ENCODE measurements at regions not wholly inside any gene's neighbourhood (a gene's known extent, or its start where the extent isn't known, plus 50 kb on each side); places are given as distances from the start of the nearest gene placed in this dataset.

DNA sequence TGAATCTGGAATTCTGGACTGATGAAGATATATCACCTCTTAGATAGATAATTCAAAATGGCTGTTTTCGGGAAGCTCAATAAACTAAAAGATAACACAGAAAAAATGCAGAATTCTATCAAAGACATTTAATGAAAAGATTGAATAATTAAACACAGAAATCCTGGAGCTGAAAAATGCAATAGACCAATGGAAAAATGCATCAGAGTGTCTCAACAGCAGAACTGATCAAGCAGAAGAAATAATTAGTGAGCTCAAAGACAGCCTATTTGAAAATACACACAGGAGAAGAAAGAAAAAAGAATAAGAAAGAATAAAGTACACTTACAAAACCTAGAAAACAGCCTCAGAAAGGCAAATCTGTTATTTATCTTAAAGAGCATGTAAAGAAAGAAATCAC is 356.4 kb upstream of the B3GAT1 start:
- no peak overlapping the region for H3K4me3 ChIP-seq (ENCODE audit: low read depth, low read length)
- no peak for TF ChIP-seq CTCF (IDR thresholded peaks at IDR 0.05; ENCODE audit: insufficient read depth, low read length, missing control alignments)
- POLR2A ChIA-PET: no interaction called here
- DNase-seq (ENCODE audit: low read depth, low spot score): no peak
- CTCF ChIA-PET: no interaction called here

GRCh38 chr11:134765565-134765964 is 353.5 kb upstream of the B3GAT1 start:
- CTCF ChIA-PET: no interaction called here
- DNase-seq (ENCODE audit: low read depth, low spot score): no peak
- POLR2A ChIA-PET: no interaction called here
- TF ChIP-seq CTCF (IDR thresholded peaks at IDR 0.05; ENCODE audit: insufficient read depth, low read length, missing control alignments): no peak
- H3K4me3 ChIP-seq (ENCODE audit: low read depth, low read length): no peak overlapping the region

GRCh38 chr11:134764966-134765365 is 352.9 kb upstream of the B3GAT1 start:
- POLR2A ChIA-PET: no interaction called here
- no peak overlapping the region for H3K4me3 ChIP-seq (ENCODE audit: low read depth, low read length)
- DNase-seq (ENCODE audit: low read depth, low spot score): no peak
- CTCF ChIA-PET: no interaction called here
- no peak for TF ChIP-seq CTCF (IDR thresholded peaks at IDR 0.05; ENCODE audit: insufficient read depth, low read length, missing control alignments)

DNA sequence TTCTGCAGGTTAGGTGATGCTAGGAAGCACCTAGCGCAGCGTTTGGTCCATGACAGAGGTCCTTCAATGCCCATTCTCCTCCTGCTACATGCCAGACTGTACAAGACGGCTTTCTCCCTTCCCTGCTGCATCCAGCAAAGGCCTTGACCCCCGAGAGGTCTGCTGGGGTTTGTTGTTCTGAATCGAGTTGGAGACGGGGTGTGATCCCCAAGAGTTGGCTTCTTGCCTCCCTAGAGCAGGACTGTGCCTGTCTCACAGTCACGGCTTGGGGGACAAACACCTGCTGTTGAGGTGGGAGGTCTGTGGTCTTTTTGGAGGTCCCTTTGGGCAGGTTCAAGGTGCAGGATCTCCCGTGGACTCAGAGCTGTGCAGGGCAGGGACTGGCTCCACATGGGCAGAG is 352.3 kb upstream of the B3GAT1 start:
- CTCF ChIA-PET: no interaction called here
- no peak for TF ChIP-seq CTCF (IDR thresholded peaks at IDR 0.05; ENCODE audit: insufficient read depth, low read length, missing control alignments)
- POLR2A ChIA-PET: no interaction called here
- H3K4me3 ChIP-seq (ENCODE audit: low read depth, low read length): no peak overlapping the region
- no peak for DNase-seq (ENCODE audit: low read depth, low spot score)

DNA sequence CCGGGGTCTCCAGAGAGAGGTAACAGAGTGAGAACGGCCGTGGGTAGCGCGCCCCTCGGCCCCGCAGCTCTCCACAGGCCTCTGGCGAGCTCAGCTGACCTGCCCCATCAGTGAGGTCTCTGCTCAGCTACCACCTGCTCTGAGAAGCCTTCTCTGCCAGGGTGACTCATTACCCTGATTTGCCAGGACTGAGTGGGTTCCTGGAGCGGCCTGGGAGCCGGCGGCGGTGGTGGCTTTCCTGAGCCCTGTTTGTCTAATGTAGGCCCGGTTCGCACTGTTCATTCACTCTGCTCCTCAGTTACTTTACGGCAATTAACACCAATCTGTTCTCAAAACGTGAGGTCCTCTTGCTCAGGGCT is 351.0 kb upstream of the B3GAT1 start:
- ChIA-PET POLR2A (no interaction called here), CTCF (no interaction called here)
- H3K4me3 ChIP-seq (ENCODE audit: low read depth, low read length): peak overlapping the region; percentile 25; the same call in 1 of the 2 replicates
- no peak for TF ChIP-seq CTCF (IDR thresholded peaks at IDR 0.05; ENCODE audit: insufficient read depth, low read length, missing control alignments)
- no peak for DNase-seq (ENCODE audit: low read depth, low spot score)

GRCh38 chr11:134762248-134763029 is 350.4 kb upstream of the B3GAT1 start:
- no peak for TF ChIP-seq CTCF (IDR thresholded peaks at IDR 0.05; ENCODE audit: insufficient read depth, low read length, missing control alignments)
- peak overlapping the region; percentile 29 for H3K4me3 ChIP-seq (ENCODE audit: low read depth, low read length)
- DNase-seq (ENCODE audit: low read depth, low spot score): no peak
- ChIA-PET CTCF (no interaction called here), POLR2A (no interaction called here)

All from AG04449 (cell line).